GM18909 (cell line): ENCODE measurements at regions not wholly inside any gene's neighbourhood (a gene's known extent, or its start where the extent isn't known, plus 50 kb on each side); places are given as distances from the start of the nearest gene placed in this dataset.
"Not testable (repeated sequence)": the region's sequence is repeated elsewhere in the genome, so short reads cannot be mapped to it uniquely, and the experiment has no call there.

Experiments
- ATAC-seq: cut with Tn5 transposase; IDR thresholded peaks from one replicate; pipeline ENCODE4 v1.9.1; 2021; ENCODE audit warnings: mild to moderate bottlenecking; ENCODE audit not compliant: unreplicated experiment, poor library complexity

GRCh38 chr5:97476852-97477534 is 293.9 kb upstream of the RIOK2 start:
- no peak for ATAC-seq

- no peak for ATAC-seq
These were observed 295.4 kb upstream of the RIOK2 start for GRCh38 chr5:97478483-97478882.

GRCh38 chr5:97480313-97480712 is 297.3 kb upstream of the RIOK2 start:
- no peak for ATAC-seq

GRCh38 chr5:97488126-97488668 is 305.1 kb upstream of the RIOK2 start:
- no peak for ATAC-seq

- ATAC-seq: no peak
These were observed 306.2 kb upstream of the RIOK2 start for GRCh38 chr5:97489010-97489840.

GRCh38 chr5:97494465-97494864 is 311.4 kb upstream of the RIOK2 start:
- no peak for ATAC-seq

DNA sequence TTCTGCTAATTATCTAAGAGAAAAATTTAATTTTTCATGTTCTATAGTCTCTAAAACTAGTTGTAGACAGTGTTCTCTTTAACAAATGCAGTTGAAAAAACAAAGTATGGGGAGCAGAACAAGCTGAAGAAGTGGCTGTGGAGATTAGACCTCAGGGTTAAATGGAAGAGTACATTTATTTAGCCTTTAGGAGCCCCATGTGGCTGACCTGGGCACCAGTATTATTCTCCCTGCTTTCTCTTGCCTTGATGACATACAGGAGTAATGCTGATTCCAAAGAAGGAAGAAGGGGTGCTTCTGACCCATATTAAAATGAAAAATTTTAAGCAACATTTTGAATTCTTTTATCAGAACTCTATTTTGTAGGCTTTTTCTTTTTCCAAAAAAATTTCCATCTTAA is 312.3 kb upstream of the RIOK2 start:
- no peak for ATAC-seq

DNA sequence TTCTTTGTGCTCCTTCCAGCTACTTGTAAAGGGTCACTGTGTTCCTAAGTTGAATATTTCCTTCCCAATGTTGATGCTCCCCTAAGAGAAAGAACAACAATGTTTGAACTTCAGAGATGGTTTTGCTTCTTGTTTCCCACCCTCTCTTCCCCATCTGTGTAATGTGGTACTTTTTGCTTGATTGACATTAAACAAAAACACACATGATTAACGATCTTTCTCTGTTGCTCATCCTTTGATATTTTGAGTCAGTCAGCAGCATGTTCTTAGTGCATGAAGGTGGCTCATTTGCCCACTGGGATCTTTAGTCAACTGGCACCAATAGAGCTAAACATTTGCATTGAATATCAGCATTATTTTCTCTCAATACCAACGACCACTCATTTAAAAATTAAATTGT is 313.0 kb upstream of the RIOK2 start:
- ATAC-seq: no peak

DNA sequence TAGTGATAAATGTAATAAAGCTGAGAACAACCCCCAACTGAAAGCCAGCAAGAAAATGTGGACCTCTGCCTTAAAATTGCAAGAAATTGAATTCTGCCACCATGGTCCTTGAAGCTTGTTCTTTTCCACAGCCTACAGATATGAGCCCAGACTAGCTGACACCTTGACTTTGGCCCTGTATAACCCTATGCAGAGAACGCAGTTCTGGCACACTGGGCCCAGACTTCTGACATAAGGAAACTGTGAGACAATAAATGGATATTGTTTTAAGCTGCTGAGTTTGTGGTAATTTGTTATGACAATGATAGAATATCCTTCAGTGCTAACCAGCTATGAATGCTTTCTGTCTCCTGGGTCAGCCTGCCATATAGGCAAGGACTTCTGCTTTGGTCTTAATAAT is 315.6 kb upstream of the RIOK2 start:
- no peak for ATAC-seq

DNA sequence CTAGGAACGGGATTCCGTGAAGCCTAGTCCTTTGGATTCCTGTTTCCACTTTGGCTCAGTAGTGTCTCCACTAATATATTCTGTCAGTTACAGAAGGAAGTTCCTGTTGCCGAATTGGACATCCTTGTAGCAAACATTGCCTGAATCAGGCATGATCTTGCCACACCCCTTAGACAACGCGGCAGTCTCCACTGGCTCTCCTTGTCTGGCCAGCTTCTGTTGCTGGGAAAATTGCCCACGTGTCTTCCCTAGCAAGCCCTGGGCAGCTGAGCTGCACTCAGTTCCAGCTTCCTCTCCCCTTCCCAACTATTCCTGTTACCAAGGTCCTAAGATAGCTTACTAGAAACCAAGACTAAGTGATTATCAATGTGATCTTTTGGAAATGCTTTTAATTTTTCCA is 316.6 kb upstream of the RIOK2 start:
- ATAC-seq: no peak

- no peak for ATAC-seq
These were observed 318.4 kb upstream of the RIOK2 start for GRCh38 chr5:97501286-97501964.

- ATAC-seq: no peak
These were observed 318.9 kb upstream of the RIOK2 start for GRCh38 chr5:97501965-97502305.

DNA sequence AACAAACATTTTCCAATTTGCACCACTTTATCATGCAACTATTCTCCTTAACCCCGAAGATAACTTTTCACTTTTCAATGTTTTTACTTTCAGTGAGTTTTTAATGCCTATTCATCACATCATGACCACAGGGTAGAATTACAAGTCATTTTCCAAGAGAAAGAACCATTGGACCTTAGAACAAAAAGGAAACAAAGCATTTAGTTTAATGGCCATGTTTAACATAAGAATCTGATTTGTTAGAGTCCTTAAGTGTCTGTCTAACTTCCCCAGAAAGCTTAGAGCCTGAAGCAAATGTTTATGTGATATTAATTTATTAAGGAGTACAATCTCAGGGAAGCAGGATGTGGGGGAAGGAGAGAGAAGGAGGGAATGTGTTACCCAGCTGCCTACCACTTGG is 325.8 kb upstream of the RIOK2 start:
- no peak for ATAC-seq

GRCh38 chr5:97519565-97519964 is 336.5 kb upstream of the RIOK2 start:
- not testable (repeated sequence) for ATAC-seq

- ATAC-seq: not testable (repeated sequence)
These were observed 340.3 kb upstream of the RIOK2 start for GRCh38 chr5:97523336-97523735.

DNA sequence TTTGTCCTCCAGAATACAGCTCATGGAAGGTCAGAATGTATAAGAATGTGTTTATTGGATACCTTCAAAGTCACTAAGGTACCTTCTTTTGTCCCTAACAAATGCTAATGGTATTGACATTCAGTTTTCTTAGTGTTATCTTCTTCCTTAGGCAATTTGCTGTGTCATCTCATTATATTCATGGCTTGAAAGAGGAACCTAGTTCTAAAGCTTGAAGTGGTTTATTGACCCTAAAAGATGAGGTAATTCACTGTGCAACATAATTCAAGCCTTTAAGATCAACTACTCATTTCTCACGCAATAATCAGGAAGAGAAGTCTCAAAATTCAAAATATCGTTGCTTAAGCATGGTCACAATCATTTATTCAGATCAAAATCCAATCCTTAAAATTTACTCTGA is 342.7 kb upstream of the RIOK2 start:
- ATAC-seq: no peak

DNA sequence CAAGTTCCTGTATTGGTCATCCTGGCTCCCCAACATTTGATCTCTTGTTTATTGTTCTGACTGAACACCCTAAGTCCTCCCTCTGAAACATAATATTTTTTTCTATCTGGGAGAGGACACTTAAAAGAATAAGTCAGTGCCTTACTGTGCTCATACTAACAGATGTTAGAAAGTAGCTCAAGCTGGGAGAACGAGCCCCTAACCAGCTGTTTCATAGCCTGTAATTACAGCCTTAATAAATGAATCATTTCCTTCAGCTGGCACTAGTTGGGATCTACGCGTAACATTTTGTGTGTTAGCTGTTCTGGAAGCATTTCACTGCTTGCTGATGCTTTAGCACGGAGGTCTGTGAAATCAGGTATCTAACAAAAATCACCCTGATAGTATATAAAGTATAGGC is 345.9 kb upstream of the RIOK2 start:
- no peak for ATAC-seq

DNA sequence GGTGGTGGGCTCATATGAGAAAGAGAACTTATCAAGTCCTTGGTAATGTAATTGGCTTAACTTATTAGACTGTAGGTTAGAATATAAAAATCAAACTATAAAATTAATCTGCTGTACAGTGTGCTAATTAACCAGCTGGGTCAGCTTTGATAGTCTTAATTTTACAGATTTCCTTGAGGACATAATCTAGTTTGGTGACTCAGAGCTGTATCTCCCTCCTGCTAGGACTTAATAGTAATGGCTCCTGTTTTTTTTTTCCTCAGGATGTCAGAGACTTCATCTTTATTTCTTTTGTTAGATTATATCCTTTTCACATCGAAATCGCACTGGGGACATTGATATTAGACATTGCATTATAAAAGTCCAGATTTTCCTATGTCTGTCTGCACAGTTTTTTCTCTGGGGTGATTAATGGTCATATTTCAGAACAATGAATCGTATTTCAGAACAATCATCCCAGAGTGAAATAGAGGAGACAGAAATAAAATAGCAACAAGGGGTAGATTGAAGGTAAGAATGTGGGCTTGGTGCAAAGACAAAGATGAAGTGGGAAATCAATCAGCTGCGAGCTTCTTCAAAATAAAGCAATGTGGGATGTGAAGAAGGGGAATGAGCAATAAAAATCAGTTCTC is 346.4 kb upstream of the RIOK2 start:
- no peak for ATAC-seq

GRCh38 chr5:97531549-97531948 is 348.5 kb upstream of the RIOK2 start:
- peak; percentile 92 for ATAC-seq

- peak; percentile 76 for ATAC-seq
These were observed 351.1 kb upstream of the RIOK2 start for GRCh38 chr5:97534166-97534565.

DNA sequence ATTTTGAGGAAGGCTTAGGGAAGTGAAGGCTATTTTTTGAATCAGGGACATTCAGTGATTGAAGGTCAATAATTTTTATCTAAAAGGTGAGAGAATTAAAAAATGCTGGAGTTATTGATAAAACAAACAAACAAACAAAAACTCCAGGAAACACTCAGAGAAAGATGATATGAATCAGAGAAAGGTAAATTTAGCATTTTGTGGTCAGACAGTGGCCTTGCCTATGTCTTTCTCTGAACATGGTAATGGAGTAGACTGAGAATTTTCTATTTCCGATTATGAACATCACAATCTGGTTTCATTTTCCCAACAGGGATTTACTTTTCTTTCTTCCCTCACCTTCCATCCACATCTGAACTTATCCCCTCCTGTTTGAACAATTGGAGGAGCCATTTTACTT is 353.6 kb upstream of the RIOK2 start:
- ATAC-seq: no peak
